AG10803 (cell line): ENCODE measurements at regions not wholly inside any gene's neighbourhood (a gene's known extent, or its start where the extent isn't known, plus 50 kb on each side); places are given as distances from the start of the nearest gene placed in this dataset.

Source experiments
- DNase-seq: peaks from one replicate; pipeline ENCODE4 v3.0.0; 2010; ENCODE audit warnings: low read depth
- H3K4me3 ChIP-seq: 2 replicates; pipeline ENCODE4 v1.5.1; 2011; ENCODE audit warnings: mild to moderate bottlenecking, low read length, control low read depth
- CTCF ChIP-seq: conservative IDR thresholded peaks from 2 replicates; pipeline ENCODE4 v1.5.1; 2011; ENCODE audit warnings: mild to moderate bottlenecking, low read length, control low read depth, inconsistent platforms

DNA sequence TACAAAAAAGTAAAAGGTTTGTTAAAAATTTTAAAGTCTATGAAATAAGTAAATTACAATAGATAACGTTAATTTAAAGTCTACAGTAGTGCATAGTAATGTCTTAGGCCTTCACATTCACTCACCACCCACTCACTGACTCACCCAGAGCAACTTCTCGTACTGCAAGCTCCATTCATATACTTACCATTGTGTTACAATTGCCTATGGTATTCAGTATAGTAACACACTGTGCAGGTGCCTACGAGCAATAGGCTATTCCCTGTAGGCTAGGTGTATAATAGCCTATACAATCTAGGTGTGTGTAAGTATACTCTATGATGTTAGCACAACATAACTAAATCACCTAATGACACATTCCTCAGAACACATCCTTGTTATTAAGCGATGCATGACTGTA, 435.3 kb upstream of the TMTC1 start:
- no peak overlapping the region for H3K4me3 ChIP-seq
- DNase-seq = no peak
- TF ChIP-seq CTCF = no peak

GRCh38 chr12:30218073-30218472, 434.3 kb upstream of the TMTC1 start:
- TF ChIP-seq CTCF = no peak
- no peak for DNase-seq
- H3K4me3 ChIP-seq = no peak overlapping the region

GRCh38 chr12:30213166-30213565, 429.4 kb upstream of the TMTC1 start:
- DNase-seq = no peak
- no peak for TF ChIP-seq CTCF
- H3K4me3 ChIP-seq = no peak overlapping the region

- H3K4me3 ChIP-seq = no peak overlapping the region
- DNase-seq = no peak
- no peak for TF ChIP-seq CTCF
Measured at GRCh38 chr12:30211743-30212142, 428.0 kb upstream of the TMTC1 start.

GRCh38 chr12:30203981-30204380, 420.2 kb upstream of the TMTC1 start:
- no peak for DNase-seq

DNA sequence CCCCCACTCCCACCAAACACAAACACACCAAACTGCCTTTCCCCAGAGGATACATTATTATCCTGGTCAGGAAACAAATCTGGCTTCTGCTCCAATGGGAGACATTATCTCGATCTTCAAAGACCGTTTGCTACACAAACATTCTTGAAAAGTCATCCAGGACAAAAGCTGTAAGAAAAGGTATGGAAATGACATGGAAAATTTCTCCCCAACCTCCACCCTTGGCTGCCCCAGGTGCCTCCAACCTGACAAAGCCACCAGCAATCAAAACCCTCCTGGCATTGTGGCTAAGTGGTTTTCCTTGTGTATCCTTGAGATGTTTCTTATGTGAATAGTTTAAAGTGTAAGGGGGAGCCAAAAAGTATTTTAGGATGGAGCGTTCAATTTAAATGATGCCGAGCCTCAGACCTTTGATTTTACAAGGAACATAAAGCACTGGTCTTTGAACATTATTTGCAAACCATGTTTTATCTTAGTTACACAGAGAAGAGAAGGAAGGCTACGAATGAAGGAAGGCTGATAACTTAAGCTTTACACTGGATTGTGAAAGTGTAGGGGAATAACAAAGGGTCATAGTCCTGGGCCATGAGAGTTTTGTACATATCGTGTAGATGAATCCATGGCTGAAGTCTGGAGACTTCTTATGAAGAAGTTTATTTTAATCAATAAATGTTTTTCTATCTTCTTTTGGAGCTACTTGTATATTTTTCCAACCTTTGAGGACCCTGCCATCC, 418.9 kb upstream of the TMTC1 start:
- no peak overlapping the region for H3K4me3 ChIP-seq
- DNase-seq = no peak
- no peak for TF ChIP-seq CTCF

More at GRCh38 chr12:30203981-30204380, 420.2 kb upstream of the TMTC1 start:
- no peak overlapping the region for H3K4me3 ChIP-seq
- no peak for TF ChIP-seq CTCF
